ENCODE measurements at regions not wholly inside any gene's neighbourhood (a gene's known extent, or its start where the extent isn't known, plus 50 kb on each side); places are given as distances from the start of the nearest gene placed in this dataset.

- TF ChIP-seq, protein P1, sequence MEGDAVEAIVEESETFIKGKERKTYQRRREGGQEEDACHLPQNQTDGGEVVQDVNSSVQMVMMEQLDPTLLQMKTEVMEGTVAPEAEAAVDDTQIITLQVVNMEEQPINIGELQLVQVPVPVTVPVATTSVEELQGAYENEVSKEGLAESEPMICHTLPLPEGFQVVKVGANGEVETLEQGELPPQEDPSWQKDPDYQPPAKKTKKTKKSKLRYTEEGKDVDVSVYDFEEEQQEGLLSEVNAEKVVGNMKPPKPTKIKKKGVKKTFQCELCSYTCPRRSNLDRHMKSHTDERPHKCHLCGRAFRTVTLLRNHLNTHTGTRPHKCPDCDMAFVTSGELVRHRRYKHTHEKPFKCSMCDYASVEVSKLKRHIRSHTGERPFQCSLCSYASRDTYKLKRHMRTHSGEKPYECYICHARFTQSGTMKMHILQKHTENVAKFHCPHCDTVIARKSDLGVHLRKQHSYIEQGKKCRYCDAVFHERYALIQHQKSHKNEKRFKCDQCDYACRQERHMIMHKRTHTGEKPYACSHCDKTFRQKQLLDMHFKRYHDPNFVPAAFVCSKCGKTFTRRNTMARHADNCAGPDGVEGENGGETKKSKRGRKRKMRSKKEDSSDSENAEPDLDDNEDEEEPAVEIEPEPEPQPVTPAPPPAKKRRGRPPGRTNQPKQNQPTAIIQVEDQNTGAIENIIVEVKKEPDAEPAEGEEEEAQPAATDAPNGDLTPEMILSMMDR (IDR thresholded peaks at IDR 0.05), result no peak
- H3K27ac Mint-ChIP-seq, result no peak overlapping the region
- H3K4me1 Mint-ChIP-seq, result no peaks in the 10 kb centered on the region
- H3K36me3 Mint-ChIP-seq (ENCODE audit: low read depth), result no peaks in the 10 kb centered on the region
- no peak overlapping the region for H3K4me3 Mint-ChIP-seq
- peaks cover 4% of the 10 kb centered on the region for H3K9me3 Mint-ChIP-seq
- H3K27me3 Mint-ChIP-seq (ENCODE audit: low read depth, poor library complexity), result no peaks in the 10 kb centered on the region
- DNase-seq, result no peak
Observed at GRCh38 chr6:102631921-102632320, 1238.4 kb downstream of the GRIK2 start.

DNA sequence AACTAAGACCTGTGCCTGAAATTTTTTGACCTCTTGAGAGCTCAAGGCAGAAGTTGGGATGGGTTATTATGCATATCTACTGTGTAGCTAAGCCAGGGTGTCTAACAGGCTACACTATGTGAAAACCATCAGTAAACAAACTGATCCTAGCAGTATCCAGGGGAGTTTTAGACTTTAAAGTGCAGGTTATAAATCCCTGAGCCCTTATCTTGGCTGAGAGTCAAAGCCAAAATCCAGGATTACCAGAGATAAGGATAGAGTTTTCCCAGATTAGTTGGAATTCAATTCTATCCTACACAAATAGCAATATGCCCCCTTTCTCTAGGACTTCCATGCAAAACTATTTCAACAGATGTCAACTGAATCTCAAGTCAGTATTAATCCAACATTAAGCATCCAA is 1229.7 kb downstream of the GRIK2 start:
- H3K36me3 Mint-ChIP-seq (ENCODE audit: low read depth), result no peaks in the 10 kb centered on the region
- H3K4me3 Mint-ChIP-seq, result no peak overlapping the region
- H3K9me3 Mint-ChIP-seq, result no peaks in the 10 kb centered on the region
- TF ChIP-seq, protein P1 (IDR thresholded peaks at IDR 0.05), result no peak
- H3K27ac Mint-ChIP-seq, result no peak overlapping the region
- H3K4me1 Mint-ChIP-seq, result peaks cover 8% of the 10 kb centered on the region
- DNase-seq, result no peak
- H3K27me3 Mint-ChIP-seq (ENCODE audit: low read depth, poor library complexity), result no peaks in the 10 kb centered on the region

- no peak for DNase-seq
- peaks cover 9% of the 10 kb centered on the region for H3K9me3 Mint-ChIP-seq
- H3K27ac Mint-ChIP-seq, result no peak overlapping the region
- TF ChIP-seq, protein P1 (IDR thresholded peaks at IDR 0.05), result peak; percentile 51
- no peaks in the 10 kb centered on the region for H3K36me3 Mint-ChIP-seq (ENCODE audit: low read depth)
- peaks cover 14% of the 10 kb centered on the region for H3K4me1 Mint-ChIP-seq
- no peaks in the 10 kb centered on the region for H3K27me3 Mint-ChIP-seq (ENCODE audit: low read depth, poor library complexity)
- no peak overlapping the region for H3K4me3 Mint-ChIP-seq
Observed at GRCh38 chr6:102619585-102619984, 1226.1 kb downstream of the GRIK2 start.

DNA sequence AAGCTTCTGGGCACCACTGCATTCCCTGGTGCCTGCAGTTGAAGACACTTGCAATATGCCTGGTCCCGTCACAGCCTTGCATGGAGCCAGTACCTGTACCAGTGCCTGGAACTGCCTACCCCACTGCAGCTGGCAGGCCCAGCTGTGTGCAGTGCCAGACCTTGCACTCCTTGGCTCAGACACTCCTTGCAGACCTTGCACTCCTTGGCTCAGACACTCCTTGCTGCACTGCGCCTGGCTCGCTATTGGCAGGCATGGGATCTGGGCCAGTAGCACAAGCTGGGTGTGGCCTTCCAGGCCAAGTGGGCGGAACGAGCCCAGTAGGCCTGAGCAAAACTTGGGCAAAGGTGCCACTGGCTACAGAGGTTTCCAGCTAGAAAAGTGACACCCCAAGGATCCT is 1189.1 kb downstream of the GRIK2 start:
- H3K9me3 Mint-ChIP-seq, result peaks cover 9% of the 10 kb centered on the region
- no peaks in the 10 kb centered on the region for H3K36me3 Mint-ChIP-seq (ENCODE audit: low read depth)
- no peak for DNase-seq
- no peak overlapping the region for H3K27ac Mint-ChIP-seq
- TF ChIP-seq, protein P1 (IDR thresholded peaks at IDR 0.05), result no peak
- no peaks in the 10 kb centered on the region for H3K4me1 Mint-ChIP-seq
- H3K4me3 Mint-ChIP-seq, result no peak overlapping the region
- no peaks in the 10 kb centered on the region for H3K27me3 Mint-ChIP-seq (ENCODE audit: low read depth, poor library complexity)

GRCh38 chr6:102581378-102582124 is 1188.0 kb downstream of the GRIK2 start:
- no peaks in the 10 kb centered on the region for H3K4me1 Mint-ChIP-seq
- TF ChIP-seq, protein P1 (IDR thresholded peaks at IDR 0.05), result no peak
- H3K9me3 Mint-ChIP-seq, result peaks cover 9% of the 10 kb centered on the region
- H3K36me3 Mint-ChIP-seq (ENCODE audit: low read depth), result no peaks in the 10 kb centered on the region
- no peak overlapping the region for H3K27ac Mint-ChIP-seq
- no peak overlapping the region for H3K4me3 Mint-ChIP-seq
- DNase-seq, result no peak
- H3K27me3 Mint-ChIP-seq (ENCODE audit: low read depth, poor library complexity), result no peaks in the 10 kb centered on the region

All from nephron progenitor cell (in vitro differentiated cells).